ENCODE measurements at regions not wholly inside any gene's neighbourhood (a gene's known extent, or its start where the extent isn't known, plus 50 kb on each side); places are given as distances from the start of the nearest gene placed in this dataset.

GRCh38 chr15:70465812-70466211 is 297.5 kb downstream of the UACA start:
- H3K4me3 Mint-ChIP-seq = no peak overlapping the region
- no peak for DNase-seq (ENCODE audit: low spot score in 2 of 2, unreplicated experiment in 2 of 2)
- H3K36me3 Mint-ChIP-seq = no peaks in the 10 kb centered on the region
- peaks cover 23% of the 10 kb centered on the region for H3K27me3 Mint-ChIP-seq (ENCODE audit: low read depth)
- peaks cover 21% of the 10 kb centered on the region for H3K4me1 Mint-ChIP-seq
- H3K9me3 Mint-ChIP-seq = no peaks in the 10 kb centered on the region
- TF ChIP-seq CTCF (IDR thresholded peaks at IDR 0.05; ENCODE audit: unreplicated experiment) = no peak
- H3K27ac Mint-ChIP-seq = no peak overlapping the region

- Mint-ChIP-seq H3K27me3 (ENCODE audit: low read depth) (peaks cover 8% of the 10 kb centered on the region), H3K36me3 (no peaks in the 10 kb centered on the region), H3K4me3 (no peak overlapping the region), H3K27ac (no peak overlapping the region), H3K4me1 (peaks cover 19% of the 10 kb centered on the region), H3K9me3 (no peaks in the 10 kb centered on the region)
- TF ChIP-seq CTCF (IDR thresholded peaks at IDR 0.05; ENCODE audit: unreplicated experiment) = no peak
- DNase-seq (ENCODE audit: low spot score in 2 of 2, unreplicated experiment in 2 of 2) = no peak
These were observed 299.9 kb downstream of the UACA start for GRCh38 chr15:70463453-70463834.

GRCh38 chr15:70461992-70462391 is 301.4 kb downstream of the UACA start:
- no peak for DNase-seq (ENCODE audit: low spot score in 2 of 2, unreplicated experiment in 2 of 2)
- H3K27me3 Mint-ChIP-seq (ENCODE audit: low read depth) = peaks cover 2% of the 10 kb centered on the region
- no peak for TF ChIP-seq CTCF (IDR thresholded peaks at IDR 0.05; ENCODE audit: unreplicated experiment)
- peaks cover 18% of the 10 kb centered on the region for H3K4me1 Mint-ChIP-seq
- H3K9me3 Mint-ChIP-seq = no peaks in the 10 kb centered on the region
- no peak overlapping the region for H3K4me3 Mint-ChIP-seq
- H3K27ac Mint-ChIP-seq = no peak overlapping the region
- no peaks in the 10 kb centered on the region for H3K36me3 Mint-ChIP-seq

- no peak for TF ChIP-seq CTCF (IDR thresholded peaks at IDR 0.05; ENCODE audit: unreplicated experiment)
- peaks cover 15% of the 10 kb centered on the region for H3K4me1 Mint-ChIP-seq
- H3K4me3 Mint-ChIP-seq = no peak overlapping the region
- no peaks in the 10 kb centered on the region for H3K9me3 Mint-ChIP-seq
- no peak overlapping the region for H3K27ac Mint-ChIP-seq
- DNase-seq (ENCODE audit: low spot score in 2 of 2, unreplicated experiment in 2 of 2) = no peak
- H3K36me3 Mint-ChIP-seq = no peaks in the 10 kb centered on the region
- H3K27me3 Mint-ChIP-seq (ENCODE audit: low read depth) = peaks cover 2% of the 10 kb centered on the region
These were observed 302.3 kb downstream of the UACA start for GRCh38 chr15:70461017-70461416.

- Mint-ChIP-seq H3K27me3 (ENCODE audit: low read depth) (no peaks in the 10 kb centered on the region), H3K4me3 (no peak overlapping the region), H3K27ac (no peak overlapping the region), H3K9me3 (no peaks in the 10 kb centered on the region), H3K4me1 (peaks cover 15% of the 10 kb centered on the region), H3K36me3 (no peaks in the 10 kb centered on the region)
- no peak for DNase-seq (ENCODE audit: low spot score in 2 of 2, unreplicated experiment in 2 of 2)
- TF ChIP-seq CTCF (IDR thresholded peaks at IDR 0.05; ENCODE audit: unreplicated experiment) = no peak
These were observed 304.0 kb downstream of the UACA start for GRCh38 chr15:70459312-70459711.

GRCh38 chr15:70453766-70454165 is 309.6 kb downstream of the UACA start:
- H3K27me3 Mint-ChIP-seq (ENCODE audit: low read depth) = peaks cover 15% of the 10 kb centered on the region

More at GRCh38 chr15:70453766-70454165, 309.6 kb downstream of the UACA start:
- Mint-ChIP-seq H3K9me3 (no peaks in the 10 kb centered on the region), H3K36me3 (no peaks in the 10 kb centered on the region), H3K27ac (no peak overlapping the region), H3K4me1 (peaks cover 6% of the 10 kb centered on the region), H3K4me3 (no peak overlapping the region)
- TF ChIP-seq CTCF (IDR thresholded peaks at IDR 0.05; ENCODE audit: unreplicated experiment) = no peak
- no peak for DNase-seq (ENCODE audit: low spot score in 2 of 2, unreplicated experiment in 2 of 2)
